ENCODE measurements at regions not wholly inside any gene's neighbourhood (a gene's known extent, or its start where the extent isn't known, plus 50 kb on each side); places are given as distances from the start of the nearest gene placed in this dataset.

DNA sequence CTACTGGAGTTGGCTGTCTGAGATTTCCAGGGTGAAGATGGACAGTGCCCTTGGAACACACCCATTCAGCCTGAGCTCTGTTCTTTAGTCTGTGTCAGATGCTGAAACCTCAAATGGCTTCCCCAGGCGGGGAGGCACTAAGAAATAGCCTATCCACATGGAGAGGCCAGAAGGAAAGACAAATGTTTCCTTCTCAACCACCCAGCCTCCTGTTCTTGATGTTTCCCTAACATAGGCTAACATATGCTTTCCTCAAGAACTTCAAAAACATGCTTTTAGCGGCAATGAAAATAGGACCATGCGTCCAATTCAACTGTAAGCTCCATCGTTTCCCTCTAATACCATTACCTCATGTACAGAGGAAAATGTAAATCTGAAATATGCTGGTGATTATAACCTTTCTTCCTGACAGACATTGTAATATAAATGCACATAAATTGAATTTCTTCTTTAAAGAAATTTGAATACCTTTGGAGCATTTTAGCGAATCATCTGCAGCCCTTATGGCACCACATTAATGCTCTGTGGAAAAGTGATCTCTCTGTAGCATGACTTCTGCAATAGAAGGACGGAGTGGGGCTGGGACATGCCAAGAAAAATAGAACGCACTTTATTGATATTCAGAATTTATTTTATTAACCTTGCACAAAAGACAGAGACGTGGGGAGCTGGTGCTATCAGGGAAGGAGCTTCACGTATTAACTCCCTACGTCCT is 60.1 kb downstream of the IRX3 start:
- H2AFZ ChIP-seq (ENCODE audit: low read length) = no peak overlapping the region
- no TSS peak for BruUV-seq (replicated peaks)

More for the DNA sequence above, 60.1 kb downstream of the IRX3 start:
- WGBS (ENCODE audit: low lambda C conversion rate) = 80% methylated on average over 10 of the region's 10 CpGs
- Histone ChIP-seq H3K9me3 (ENCODE audit: low read length) (no peaks in the 10 kb centered on the region), H3K9ac (ENCODE audit: insufficient read depth, low read depth, low read length) (no peak overlapping the region), H3K27ac (ENCODE audit: extremely low read length, insufficient read depth, low read length) (no peak overlapping the region), H3K36me3 (replicated peaks in 1 of 2; ENCODE audit: control insufficient read depth in 1 of 2, insufficient read depth in 2 of 2, low read length in 2 of 2) (no peaks in the 10 kb centered on the region), H3K4me3 (replicated peaks in 1 of 3; ENCODE audit: insufficient read depth in 1 of 3, low read depth in 2 of 3, low read length in 3 of 3) (no peak overlapping the region), H3K27me3 (ENCODE audit: control insufficient read depth in 1 of 2, insufficient read depth in 2 of 2, low read length in 2 of 2) (no peaks in the 10 kb centered on the region; a peak in 1 of 5 replicates), H3K79me2 (ENCODE audit: insufficient read depth, low read length) (no peaks in the 10 kb centered on the region), H3K4me2 (ENCODE audit: low read depth, low read length) (no peak overlapping the region), H3K4me1 (ENCODE audit: insufficient read depth, low read length) (peaks cover 6% of the 10 kb centered on the region), H4K20me1 (ENCODE audit: insufficient read depth, low read length) (no peaks in the 10 kb centered on the region)
- ChIA-PET CTCF (ENCODE audit: low intra/inter-chr PET ratio, low total read pairs) (no interaction called here), POLR2A (no interaction called here)
- intact Hi-C loops (cut with micrococcal nuclease; ENCODE audit: unreplicated experiment) = no loop called here
- no peak for TF ChIP-seq ATRX (CRISPR knock-in tag; IDR thresholded peaks at IDR 0.05; ENCODE audit: borderline replicate concordance)
- TF ChIP-seq, protein P1, sequence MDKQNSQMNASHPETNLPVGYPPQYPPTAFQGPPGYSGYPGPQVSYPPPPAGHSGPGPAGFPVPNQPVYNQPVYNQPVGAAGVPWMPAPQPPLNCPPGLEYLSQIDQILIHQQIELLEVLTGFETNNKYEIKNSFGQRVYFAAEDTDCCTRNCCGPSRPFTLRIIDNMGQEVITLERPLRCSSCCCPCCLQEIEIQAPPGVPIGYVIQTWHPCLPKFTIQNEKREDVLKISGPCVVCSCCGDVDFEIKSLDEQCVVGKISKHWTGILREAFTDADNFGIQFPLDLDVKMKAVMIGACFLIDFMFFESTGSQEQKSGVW (CRISPR knock-in tag; IDR thresholded peaks at IDR 0.05; ENCODE audit: borderline replicate concordance) = no peak
- TF ChIP-seq ZBTB38 (CRISPR knock-in tag; IDR thresholded peaks at IDR 0.05) = no peak
- TF ChIP-seq TARDBP (CRISPR knock-in tag; IDR thresholded peaks at IDR 0.05) = no peak
- TF ChIP-seq, protein P2, sequence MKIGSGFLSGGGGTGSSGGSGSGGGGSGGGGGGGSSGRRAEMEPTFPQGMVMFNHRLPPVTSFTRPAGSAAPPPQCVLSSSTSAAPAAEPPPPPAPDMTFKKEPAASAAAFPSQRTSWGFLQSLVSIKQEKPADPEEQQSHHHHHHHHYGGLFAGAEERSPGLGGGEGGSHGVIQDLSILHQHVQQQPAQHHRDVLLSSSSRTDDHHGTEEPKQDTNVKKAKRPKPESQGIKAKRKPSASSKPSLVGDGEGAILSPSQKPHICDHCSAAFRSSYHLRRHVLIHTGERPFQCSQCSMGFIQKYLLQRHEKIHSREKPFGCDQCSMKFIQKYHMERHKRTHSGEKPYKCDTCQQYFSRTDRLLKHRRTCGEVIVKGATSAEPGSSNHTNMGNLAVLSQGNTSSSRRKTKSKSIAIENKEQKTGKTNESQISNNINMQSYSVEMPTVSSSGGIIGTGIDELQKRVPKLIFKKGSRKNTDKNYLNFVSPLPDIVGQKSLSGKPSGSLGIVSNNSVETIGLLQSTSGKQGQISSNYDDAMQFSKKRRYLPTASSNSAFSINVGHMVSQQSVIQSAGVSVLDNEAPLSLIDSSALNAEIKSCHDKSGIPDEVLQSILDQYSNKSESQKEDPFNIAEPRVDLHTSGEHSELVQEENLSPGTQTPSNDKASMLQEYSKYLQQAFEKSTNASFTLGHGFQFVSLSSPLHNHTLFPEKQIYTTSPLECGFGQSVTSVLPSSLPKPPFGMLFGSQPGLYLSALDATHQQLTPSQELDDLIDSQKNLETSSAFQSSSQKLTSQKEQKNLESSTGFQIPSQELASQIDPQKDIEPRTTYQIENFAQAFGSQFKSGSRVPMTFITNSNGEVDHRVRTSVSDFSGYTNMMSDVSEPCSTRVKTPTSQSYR (CRISPR knock-in tag; IDR thresholded peaks at IDR 0.05; ENCODE audit: borderline replicate concordance) = no peak
- no peak for TF ChIP-seq HES4 (CRISPR knock-in tag; IDR thresholded peaks at IDR 0.05; ENCODE audit: borderline replicate concordance)
- TF ChIP-seq MYC (CRISPR knock-in tag; IDR thresholded peaks at IDR 0.05; ENCODE audit: borderline replicate concordance) = no peak
- TF ChIP-seq RFX3 (CRISPR knock-in tag; IDR thresholded peaks at IDR 0.05) = no peak
- TF ChIP-seq ZC3H4 (CRISPR knock-in tag; IDR thresholded peaks at IDR 0.05; ENCODE audit: borderline replicate concordance) = no peak
- TF ChIP-seq ZNF615 (CRISPR knock-in tag; IDR thresholded peaks at IDR 0.05; ENCODE audit: borderline replicate concordance) = no peak
- no peak for TF ChIP-seq NFATC3 (CRISPR knock-in tag; IDR thresholded peaks at IDR 0.05)
- no peak for TF ChIP-seq ZNF792 (CRISPR knock-in tag; IDR thresholded peaks at IDR 0.05)
- no peak for TF ChIP-seq HOXD1 (CRISPR knock-in tag; IDR thresholded peaks at IDR 0.05)
- no peak for TF ChIP-seq MXD4 (CRISPR knock-in tag; IDR thresholded peaks at IDR 0.05)
- TF ChIP-seq, protein P3, sequence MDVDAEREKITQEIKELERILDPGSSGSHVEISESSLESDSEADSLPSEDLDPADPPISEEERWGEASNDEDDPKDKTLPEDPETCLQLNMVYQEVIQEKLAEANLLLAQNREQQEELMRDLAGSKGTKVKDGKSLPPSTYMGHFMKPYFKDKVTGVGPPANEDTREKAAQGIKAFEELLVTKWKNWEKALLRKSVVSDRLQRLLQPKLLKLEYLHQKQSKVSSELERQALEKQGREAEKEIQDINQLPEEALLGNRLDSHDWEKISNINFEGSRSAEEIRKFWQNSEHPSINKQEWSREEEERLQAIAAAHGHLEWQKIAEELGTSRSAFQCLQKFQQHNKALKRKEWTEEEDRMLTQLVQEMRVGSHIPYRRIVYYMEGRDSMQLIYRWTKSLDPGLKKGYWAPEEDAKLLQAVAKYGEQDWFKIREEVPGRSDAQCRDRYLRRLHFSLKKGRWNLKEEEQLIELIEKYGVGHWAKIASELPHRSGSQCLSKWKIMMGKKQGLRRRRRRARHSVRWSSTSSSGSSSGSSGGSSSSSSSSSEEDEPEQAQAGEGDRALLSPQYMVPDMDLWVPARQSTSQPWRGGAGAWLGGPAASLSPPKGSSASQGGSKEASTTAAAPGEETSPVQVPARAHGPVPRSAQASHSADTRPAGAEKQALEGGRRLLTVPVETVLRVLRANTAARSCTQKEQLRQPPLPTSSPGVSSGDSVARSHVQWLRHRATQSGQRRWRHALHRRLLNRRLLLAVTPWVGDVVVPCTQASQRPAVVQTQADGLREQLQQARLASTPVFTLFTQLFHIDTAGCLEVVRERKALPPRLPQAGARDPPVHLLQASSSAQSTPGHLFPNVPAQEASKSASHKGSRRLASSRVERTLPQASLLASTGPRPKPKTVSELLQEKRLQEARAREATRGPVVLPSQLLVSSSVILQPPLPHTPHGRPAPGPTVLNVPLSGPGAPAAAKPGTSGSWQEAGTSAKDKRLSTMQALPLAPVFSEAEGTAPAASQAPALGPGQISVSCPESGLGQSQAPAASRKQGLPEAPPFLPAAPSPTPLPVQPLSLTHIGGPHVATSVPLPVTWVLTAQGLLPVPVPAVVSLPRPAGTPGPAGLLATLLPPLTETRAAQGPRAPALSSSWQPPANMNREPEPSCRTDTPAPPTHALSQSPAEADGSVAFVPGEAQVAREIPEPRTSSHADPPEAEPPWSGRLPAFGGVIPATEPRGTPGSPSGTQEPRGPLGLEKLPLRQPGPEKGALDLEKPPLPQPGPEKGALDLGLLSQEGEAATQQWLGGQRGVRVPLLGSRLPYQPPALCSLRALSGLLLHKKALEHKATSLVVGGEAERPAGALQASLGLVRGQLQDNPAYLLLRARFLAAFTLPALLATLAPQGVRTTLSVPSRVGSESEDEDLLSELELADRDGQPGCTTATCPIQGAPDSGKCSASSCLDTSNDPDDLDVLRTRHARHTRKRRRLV (CRISPR knock-in tag; IDR thresholded peaks at IDR 0.05) = no peak
- TF ChIP-seq ZNF652 (CRISPR knock-in tag; IDR thresholded peaks at IDR 0.05; ENCODE audit: borderline replicate concordance, low read depth) = no peak
- ATAC-seq = no peak
- FAIRE-seq = no peak
- no peak for DNase-seq (ENCODE audit: low spot score)
- in situ Hi-C loops (cut with HindIII; ENCODE audit: extremely low pct_ligation_motif_present, low pct_unique_long_range_greater_than_20kb) = no loop called here
